Mesothelial cell of epicardium (in vitro differentiated cells): ENCODE measurements at regions not wholly inside any gene's neighbourhood (a gene's known extent, or its start where the extent isn't known, plus 50 kb on each side); places are given as distances from the start of the nearest gene placed in this dataset.

Source experiments
- DNase-seq, 2 experiments: peaks; one replicate each; pipeline ENCODE4 v3.0.0; 2021; ENCODE audit warnings: low spot score in 2 of 2; ENCODE audit not compliant: unreplicated experiment in 2 of 2
- H3K27ac Mint-ChIP-seq: 2 replicates; pipeline ENCODE4 v1.8.0; 2021; ENCODE audit warnings: mixed read lengths
- H3K27me3 Mint-ChIP-seq: 2 replicates; pipeline ENCODE4 v1.8.0; 2021; ENCODE audit warnings: low read depth, mixed read lengths
- H3K36me3 Mint-ChIP-seq: 2 replicates; pipeline ENCODE4 v1.8.0; 2021; ENCODE audit warnings: mixed read lengths
- H3K4me1 Mint-ChIP-seq: 2 replicates; pipeline ENCODE4 v1.8.0; 2021; ENCODE audit warnings: mixed read lengths
- H3K4me3 Mint-ChIP-seq: 2 replicates; pipeline ENCODE4 v1.8.0; 2021; ENCODE audit warnings: mild to moderate bottlenecking, moderate library complexity, mixed read lengths
- H3K9me3 Mint-ChIP-seq: 2 replicates; pipeline ENCODE4 v1.8.0; 2021; ENCODE audit warnings: mixed read lengths
- TF ChIP-seq, protein P1 (sequence below): fragments of 200-600 bp; sonication (generic); IDR thresholded peaks from one replicate; pipeline ENCODE4 v1.5.0; 2021; ENCODE audit warnings: antibody characterized with exemption; ENCODE audit not compliant: unreplicated experiment

DNA sequence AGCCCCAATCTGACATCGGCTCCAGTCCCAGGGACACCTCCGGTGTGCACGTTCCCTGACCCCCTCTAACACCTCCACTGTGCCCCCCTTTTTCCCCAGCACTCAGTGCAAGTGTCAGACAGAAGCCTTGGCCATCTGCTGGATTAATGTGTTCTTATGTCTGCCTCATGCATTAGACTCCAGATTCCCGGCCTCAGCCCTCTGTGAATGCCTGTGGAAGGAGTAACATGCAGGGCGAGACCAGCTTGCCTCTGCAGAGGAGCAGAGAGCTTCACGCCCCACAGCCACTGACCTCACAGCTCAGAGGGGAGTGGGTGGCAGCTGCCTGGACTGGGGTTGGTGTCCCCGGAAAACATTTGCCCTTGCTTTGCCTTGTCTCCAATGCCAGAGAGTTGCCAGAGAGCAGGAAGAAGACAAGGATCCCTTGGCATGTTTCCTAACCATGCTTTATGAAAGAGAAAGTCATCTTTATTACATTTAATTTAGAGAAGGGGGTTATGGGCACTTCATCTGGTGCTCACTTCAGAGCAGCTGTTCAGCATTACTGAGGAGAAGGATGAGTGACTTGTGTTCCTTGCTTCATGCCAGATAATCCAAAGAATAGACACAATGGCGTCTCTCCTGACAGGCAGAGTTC, 91.6 kb upstream of the CXCL12 start:
- H3K36me3 Mint-ChIP-seq, result no peaks in the 10 kb centered on the region
- H3K4me1 Mint-ChIP-seq, result peaks cover 16% of the 10 kb centered on the region
- DNase-seq, result no peak
- no peaks in the 10 kb centered on the region for H3K27me3 Mint-ChIP-seq
- TF ChIP-seq, protein P1, sequence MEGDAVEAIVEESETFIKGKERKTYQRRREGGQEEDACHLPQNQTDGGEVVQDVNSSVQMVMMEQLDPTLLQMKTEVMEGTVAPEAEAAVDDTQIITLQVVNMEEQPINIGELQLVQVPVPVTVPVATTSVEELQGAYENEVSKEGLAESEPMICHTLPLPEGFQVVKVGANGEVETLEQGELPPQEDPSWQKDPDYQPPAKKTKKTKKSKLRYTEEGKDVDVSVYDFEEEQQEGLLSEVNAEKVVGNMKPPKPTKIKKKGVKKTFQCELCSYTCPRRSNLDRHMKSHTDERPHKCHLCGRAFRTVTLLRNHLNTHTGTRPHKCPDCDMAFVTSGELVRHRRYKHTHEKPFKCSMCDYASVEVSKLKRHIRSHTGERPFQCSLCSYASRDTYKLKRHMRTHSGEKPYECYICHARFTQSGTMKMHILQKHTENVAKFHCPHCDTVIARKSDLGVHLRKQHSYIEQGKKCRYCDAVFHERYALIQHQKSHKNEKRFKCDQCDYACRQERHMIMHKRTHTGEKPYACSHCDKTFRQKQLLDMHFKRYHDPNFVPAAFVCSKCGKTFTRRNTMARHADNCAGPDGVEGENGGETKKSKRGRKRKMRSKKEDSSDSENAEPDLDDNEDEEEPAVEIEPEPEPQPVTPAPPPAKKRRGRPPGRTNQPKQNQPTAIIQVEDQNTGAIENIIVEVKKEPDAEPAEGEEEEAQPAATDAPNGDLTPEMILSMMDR, result no peak
- no peak overlapping the region for H3K4me3 Mint-ChIP-seq
- H3K9me3 Mint-ChIP-seq, result peaks cover 4% of the 10 kb centered on the region
- no peak overlapping the region for H3K27ac Mint-ChIP-seq

DNA sequence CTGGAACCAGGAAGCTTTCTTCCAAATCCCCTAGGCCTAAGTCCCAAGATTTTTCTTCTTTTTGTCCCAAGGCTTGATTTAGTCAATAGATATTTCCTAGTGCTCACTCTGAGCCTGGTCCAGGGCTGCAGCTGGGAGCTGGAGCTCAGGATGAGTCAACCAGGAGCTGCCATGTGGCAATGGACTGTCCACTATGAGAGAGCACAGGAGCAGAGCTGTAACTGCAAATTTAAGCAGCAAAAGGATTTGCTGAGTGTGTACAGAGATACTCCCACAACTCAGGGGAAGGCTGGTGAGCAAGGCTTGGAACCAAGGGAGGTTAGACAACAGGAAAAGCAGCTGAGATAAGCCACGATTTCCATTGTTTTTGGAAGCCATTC, 92.1 kb upstream of the CXCL12 start:
- TF ChIP-seq, protein P1, result no peak
- H3K27ac Mint-ChIP-seq, result no peak overlapping the region
- H3K9me3 Mint-ChIP-seq, result peaks cover 9% of the 10 kb centered on the region
- no peaks in the 10 kb centered on the region for H3K27me3 Mint-ChIP-seq
- peaks cover under 1% of the 10 kb centered on the region for H3K36me3 Mint-ChIP-seq
- no peak overlapping the region for H3K4me3 Mint-ChIP-seq
- peaks cover 16% of the 10 kb centered on the region for H3K4me1 Mint-ChIP-seq
- no peak for DNase-seq

DNA sequence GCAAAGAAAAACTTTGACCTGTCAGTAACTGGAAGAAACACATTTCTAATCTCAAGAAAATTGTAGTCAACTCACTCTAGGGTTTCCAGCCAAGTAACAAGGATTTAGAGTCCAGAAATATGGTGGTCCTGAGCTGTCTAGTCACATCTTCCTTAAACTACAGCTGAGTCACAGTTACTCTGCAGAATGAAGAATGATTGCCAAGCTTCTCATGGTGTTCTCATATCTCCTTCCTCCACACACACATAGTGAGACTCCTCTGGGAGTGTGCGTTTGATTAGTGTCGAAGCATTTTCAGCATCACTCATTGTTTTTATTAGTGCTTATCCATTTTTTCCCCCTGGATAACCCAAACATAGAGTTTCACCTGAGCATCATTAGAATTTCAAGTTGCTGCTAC, 93.1 kb upstream of the CXCL12 start:
- H3K27ac Mint-ChIP-seq, result no peak overlapping the region
- no peak overlapping the region for H3K4me3 Mint-ChIP-seq
- TF ChIP-seq, protein P1, result no peak
- H3K36me3 Mint-ChIP-seq, result peaks cover 4% of the 10 kb centered on the region
- no peak for DNase-seq
- peaks cover 14% of the 10 kb centered on the region for H3K9me3 Mint-ChIP-seq
- H3K27me3 Mint-ChIP-seq, result no peaks in the 10 kb centered on the region
- peaks cover 16% of the 10 kb centered on the region for H3K4me1 Mint-ChIP-seq

DNA sequence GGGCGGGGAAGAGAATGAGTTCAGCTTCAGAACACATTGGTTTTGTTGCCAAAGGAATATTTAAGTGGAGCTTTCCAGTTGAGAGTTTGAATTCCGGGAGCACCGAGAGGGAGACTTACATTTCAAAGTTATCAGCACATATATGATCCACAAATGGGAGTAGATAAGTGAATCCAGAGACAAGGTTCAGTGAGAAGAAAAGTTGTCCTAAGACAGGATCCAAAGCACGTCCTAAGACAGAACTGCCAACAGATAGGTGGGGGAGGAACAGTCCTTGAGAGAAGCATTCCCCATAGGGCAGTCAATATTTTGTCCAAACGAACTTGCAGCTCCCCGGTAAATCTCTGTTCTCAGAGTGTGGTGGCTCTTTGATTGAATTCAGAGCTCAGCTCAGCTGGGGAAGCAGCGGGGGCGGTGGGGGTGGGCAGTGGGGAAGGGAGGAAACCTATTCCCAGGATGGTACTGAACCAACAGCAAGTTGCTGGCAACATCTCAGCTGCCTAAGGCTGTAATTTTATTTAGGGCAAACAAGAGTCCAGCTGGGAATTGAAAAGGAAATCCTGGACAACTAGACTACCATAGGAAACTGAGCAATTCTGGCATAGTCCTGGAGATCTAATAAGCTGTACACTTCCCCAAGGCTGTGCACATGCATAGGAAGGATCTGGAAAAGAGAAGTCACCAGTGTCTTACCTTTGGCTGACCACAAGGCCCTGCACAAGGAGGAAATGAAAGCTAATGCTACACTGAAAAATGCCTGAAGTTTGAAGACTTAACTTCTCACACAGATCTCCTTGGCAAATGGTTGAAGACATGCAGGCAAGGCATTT, 94.2 kb upstream of the CXCL12 start:
- DNase-seq, result no peak

DNA sequence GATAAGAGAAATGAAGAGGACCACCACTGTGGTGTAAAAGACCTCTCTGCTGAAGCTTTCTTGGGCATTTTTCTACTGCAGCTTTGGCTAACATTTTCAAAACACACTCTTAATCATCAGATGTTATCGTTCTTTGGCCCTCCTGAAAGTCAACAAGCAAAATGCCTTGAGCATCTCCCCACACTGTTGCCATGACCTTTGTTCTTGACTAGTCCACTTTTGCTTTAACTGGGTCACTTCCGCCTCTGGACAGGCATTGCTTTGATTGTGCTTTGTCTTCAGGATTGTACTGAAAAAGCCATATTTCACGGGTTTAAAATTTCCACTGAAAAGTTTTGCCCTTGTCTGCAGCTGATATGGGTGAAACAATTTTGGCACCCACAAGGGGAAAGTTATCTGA, 107.8 kb upstream of the CXCL12 start:
- Mint-ChIP-seq H3K36me3 (peaks cover 1% of the 10 kb centered on the region), H3K9me3 (peaks cover 15% of the 10 kb centered on the region), H3K27ac (no peak overlapping the region), H3K4me1 (no peaks in the 10 kb centered on the region), H3K27me3 (peaks cover 28% of the 10 kb centered on the region), H3K4me3 (no peak overlapping the region)
- TF ChIP-seq, protein P1, result no peak
- DNase-seq, result no peak

More for the DNA sequence above, 94.2 kb upstream of the CXCL12 start:
- Mint-ChIP-seq H3K27ac (no peak overlapping the region), H3K36me3 (peaks cover 4% of the 10 kb centered on the region), H3K27me3 (no peaks in the 10 kb centered on the region), H3K9me3 (peaks cover 14% of the 10 kb centered on the region), H3K4me1 (peaks cover 16% of the 10 kb centered on the region), H3K4me3 (no peak overlapping the region)
- TF ChIP-seq, protein P1, result no peak
